ENCODE measurements at regions not wholly inside any gene's neighbourhood (a gene's known extent, or its start where the extent isn't known, plus 50 kb on each side); places are given as distances from the start of the nearest gene placed in this dataset.

GRCh38 chr6:147640606-147641005 is 132.1 kb downstream of the SAMD5 start:
- no peak overlapping the region for H3K4me3 ChIP-seq (ENCODE audit: low read length)

GRCh38 chr6:147641511-147641910 is 133.0 kb downstream of the SAMD5 start:
- Histone ChIP-seq H3K27me3 (ENCODE audit: low read length) (no peaks in the 10 kb centered on the region), H3K9ac (ENCODE audit: low read length) (no peak overlapping the region), H3K4me1 (ENCODE audit: low read length) (no peaks in the 10 kb centered on the region), H3K9me3 (ENCODE audit: low read length) (no peaks in the 10 kb centered on the region), H3K4me3 (ENCODE audit: low read length) (no peak overlapping the region), H4K20me1 (ENCODE audit: insufficient read depth, low read depth, low read length) (no peaks in the 10 kb centered on the region), H3K36me3 (ENCODE audit: insufficient read depth, low read length) (no peaks in the 10 kb centered on the region), H3K79me2 (ENCODE audit: low read length) (no peaks in the 10 kb centered on the region), H2AFZ (ENCODE audit: low read length) (no peak overlapping the region), H3K27ac (ENCODE audit: low read length) (no peak overlapping the region), H3K4me2 (ENCODE audit: low read depth, low read length, poor library complexity, severe bottlenecking) (no peak overlapping the region), H3K9me2 (replicated peaks; ENCODE audit: insufficient read depth, low read length) (no peaks in the 10 kb centered on the region; the same call in 1 of the 2 replicates)
- no peak for DNase-seq

More at GRCh38 chr6:147640606-147641005, 132.1 kb downstream of the SAMD5 start:
- no peaks in the 10 kb centered on the region; the same call in 1 of the 2 replicates for H3K9me2 ChIP-seq (replicated peaks; ENCODE audit: insufficient read depth, low read length)
- no peak overlapping the region for H2AFZ ChIP-seq (ENCODE audit: low read length)
- H3K27ac ChIP-seq (ENCODE audit: low read length), result no peak overlapping the region
- H3K4me1 ChIP-seq (ENCODE audit: low read length), result no peaks in the 10 kb centered on the region
- H4K20me1 ChIP-seq (ENCODE audit: insufficient read depth, low read depth, low read length), result no peaks in the 10 kb centered on the region
- H3K9me3 ChIP-seq (ENCODE audit: low read length), result no peaks in the 10 kb centered on the region
- no peaks in the 10 kb centered on the region for H3K36me3 ChIP-seq (ENCODE audit: insufficient read depth, low read length)
- no peak overlapping the region for H3K4me2 ChIP-seq (ENCODE audit: low read depth, low read length, poor library complexity, severe bottlenecking)
- no peaks in the 10 kb centered on the region for H3K79me2 ChIP-seq (ENCODE audit: low read length)
- no peak overlapping the region for H3K9ac ChIP-seq (ENCODE audit: low read length)
- H3K27me3 ChIP-seq (ENCODE audit: low read length), result no peaks in the 10 kb centered on the region
- DNase-seq, result no peak

- DNase-seq, result no peak
- Histone ChIP-seq H3K4me2 (ENCODE audit: low read depth, low read length, poor library complexity, severe bottlenecking) (no peak overlapping the region), H3K9ac (ENCODE audit: low read length) (no peak overlapping the region), H3K36me3 (ENCODE audit: insufficient read depth, low read length) (no peaks in the 10 kb centered on the region), H3K27me3 (ENCODE audit: low read length) (no peaks in the 10 kb centered on the region), H3K9me2 (replicated peaks; ENCODE audit: insufficient read depth, low read length) (no peaks in the 10 kb centered on the region), H3K4me3 (ENCODE audit: low read length) (no peak overlapping the region), H4K20me1 (ENCODE audit: insufficient read depth, low read depth, low read length) (no peaks in the 10 kb centered on the region), H3K79me2 (ENCODE audit: low read length) (no peaks in the 10 kb centered on the region), H3K4me1 (ENCODE audit: low read length) (no peaks in the 10 kb centered on the region), H2AFZ (ENCODE audit: low read length) (no peak overlapping the region), H3K27ac (ENCODE audit: low read length) (no peak overlapping the region), H3K9me3 (ENCODE audit: low read length) (no peaks in the 10 kb centered on the region)
These were observed 134.0 kb downstream of the SAMD5 start for GRCh38 chr6:147642458-147642857.

GRCh38 chr6:147643341-147644200 is 135.1 kb downstream of the SAMD5 start:
- Histone ChIP-seq H3K36me3 (ENCODE audit: insufficient read depth, low read length) (no peaks in the 10 kb centered on the region), H3K79me2 (ENCODE audit: low read length) (no peaks in the 10 kb centered on the region), H3K27ac (ENCODE audit: low read length) (no peak overlapping the region), H4K20me1 (ENCODE audit: insufficient read depth, low read depth, low read length) (no peaks in the 10 kb centered on the region), H2AFZ (ENCODE audit: low read length) (no peak overlapping the region), H3K9ac (ENCODE audit: low read length) (no peak overlapping the region), H3K4me2 (ENCODE audit: low read depth, low read length, poor library complexity, severe bottlenecking) (no peak overlapping the region), H3K4me3 (ENCODE audit: low read length) (no peak overlapping the region), H3K9me2 (replicated peaks; ENCODE audit: insufficient read depth, low read length) (no peaks in the 10 kb centered on the region), H3K4me1 (ENCODE audit: low read length) (no peaks in the 10 kb centered on the region), H3K9me3 (ENCODE audit: low read length) (no peaks in the 10 kb centered on the region), H3K27me3 (ENCODE audit: low read length) (no peaks in the 10 kb centered on the region)
- no peak for DNase-seq

GRCh38 chr6:147648916-147649315 is 140.4 kb downstream of the SAMD5 start:
- no peaks in the 10 kb centered on the region for H3K27me3 ChIP-seq (ENCODE audit: low read length)
- no peak overlapping the region for H2AFZ ChIP-seq (ENCODE audit: low read length)
- no peaks in the 10 kb centered on the region for H3K9me3 ChIP-seq (ENCODE audit: low read length)
- no peak overlapping the region for H3K27ac ChIP-seq (ENCODE audit: low read length)
- H4K20me1 ChIP-seq (ENCODE audit: insufficient read depth, low read depth, low read length), result no peaks in the 10 kb centered on the region
- no peak for DNase-seq
- H3K9me2 ChIP-seq (replicated peaks; ENCODE audit: insufficient read depth, low read length), result no peaks in the 10 kb centered on the region
- no peaks in the 10 kb centered on the region for H3K79me2 ChIP-seq (ENCODE audit: low read length)
- no peak overlapping the region for H3K4me2 ChIP-seq (ENCODE audit: low read depth, low read length, poor library complexity, severe bottlenecking)
- no peak overlapping the region for H3K9ac ChIP-seq (ENCODE audit: low read length)
- H3K36me3 ChIP-seq (ENCODE audit: insufficient read depth, low read length), result no peaks in the 10 kb centered on the region
- no peak overlapping the region for H3K4me3 ChIP-seq (ENCODE audit: low read length)
- no peaks in the 10 kb centered on the region for H3K4me1 ChIP-seq (ENCODE audit: low read length)

- Histone ChIP-seq H3K27ac (ENCODE audit: low read length) (no peak overlapping the region), H2AFZ (ENCODE audit: low read length) (no peak overlapping the region), H3K4me2 (ENCODE audit: low read depth, low read length, poor library complexity, severe bottlenecking) (no peak overlapping the region), H3K9ac (ENCODE audit: low read length) (no peak overlapping the region), H3K9me2 (replicated peaks; ENCODE audit: insufficient read depth, low read length) (no peaks in the 10 kb centered on the region), H3K79me2 (ENCODE audit: low read length) (no peaks in the 10 kb centered on the region), H3K4me3 (ENCODE audit: low read length) (no peak overlapping the region), H3K27me3 (ENCODE audit: low read length) (no peaks in the 10 kb centered on the region), H3K9me3 (ENCODE audit: low read length) (no peaks in the 10 kb centered on the region), H3K36me3 (ENCODE audit: insufficient read depth, low read length) (no peaks in the 10 kb centered on the region), H3K4me1 (ENCODE audit: low read length) (no peaks in the 10 kb centered on the region), H4K20me1 (ENCODE audit: insufficient read depth, low read depth, low read length) (no peaks in the 10 kb centered on the region)
- no peak for DNase-seq
These were observed 143.0 kb downstream of the SAMD5 start for GRCh38 chr6:147651249-147652063.

- no peaks in the 10 kb centered on the region for H3K36me3 ChIP-seq (ENCODE audit: insufficient read depth, low read length)
- H3K4me3 ChIP-seq (ENCODE audit: low read length), result no peak overlapping the region
- H3K9ac ChIP-seq (ENCODE audit: low read length), result no peak overlapping the region
- no peaks in the 10 kb centered on the region for H3K9me3 ChIP-seq (ENCODE audit: low read length)
- H2AFZ ChIP-seq (ENCODE audit: low read length), result no peak overlapping the region
- no peaks in the 10 kb centered on the region for H3K79me2 ChIP-seq (ENCODE audit: low read length)
- no peak for DNase-seq
- no peak overlapping the region for H3K27ac ChIP-seq (ENCODE audit: low read length)
- no peak overlapping the region for H3K4me2 ChIP-seq (ENCODE audit: low read depth, low read length, poor library complexity, severe bottlenecking)
- no peaks in the 10 kb centered on the region for H3K4me1 ChIP-seq (ENCODE audit: low read length)
- no peaks in the 10 kb centered on the region for H3K9me2 ChIP-seq (replicated peaks; ENCODE audit: insufficient read depth, low read length)
- no peaks in the 10 kb centered on the region for H3K27me3 ChIP-seq (ENCODE audit: low read length)
- no peaks in the 10 kb centered on the region for H4K20me1 ChIP-seq (ENCODE audit: insufficient read depth, low read depth, low read length)
These were observed 145.1 kb downstream of the SAMD5 start for GRCh38 chr6:147653631-147654030.

- H3K4me1 ChIP-seq (ENCODE audit: low read length), result no peaks in the 10 kb centered on the region
- no peak overlapping the region for H3K4me3 ChIP-seq (ENCODE audit: low read length)
- H3K4me2 ChIP-seq (ENCODE audit: low read depth, low read length, poor library complexity, severe bottlenecking), result no peak overlapping the region
- no peak overlapping the region for H2AFZ ChIP-seq (ENCODE audit: low read length)
- H3K27me3 ChIP-seq (ENCODE audit: low read length), result no peaks in the 10 kb centered on the region
- no peaks in the 10 kb centered on the region for H3K9me3 ChIP-seq (ENCODE audit: low read length)
- no peaks in the 10 kb centered on the region for H3K36me3 ChIP-seq (ENCODE audit: insufficient read depth, low read length)
- H3K27ac ChIP-seq (ENCODE audit: low read length), result no peak overlapping the region
- no peaks in the 10 kb centered on the region for H3K79me2 ChIP-seq (ENCODE audit: low read length)
- DNase-seq, result no peak
- no peaks in the 10 kb centered on the region for H3K9me2 ChIP-seq (replicated peaks; ENCODE audit: insufficient read depth, low read length)
- no peak overlapping the region for H3K9ac ChIP-seq (ENCODE audit: low read length)
- H4K20me1 ChIP-seq (ENCODE audit: insufficient read depth, low read depth, low read length), result no peaks in the 10 kb centered on the region
These were observed 145.8 kb downstream of the SAMD5 start for GRCh38 chr6:147654103-147654845.
